Suppressor macrophage treated with lipopolysaccharide for 1 hour (primary cell): ENCODE measurements at regions not wholly inside any gene's neighbourhood (a gene's known extent, or its start where the extent isn't known, plus 50 kb on each side); places are given as distances from the start of the nearest gene placed in this dataset.
"Not testable (repeated sequence)": the region's sequence is repeated elsewhere in the genome, so short reads cannot be mapped to it uniquely, and the experiment has no call there.

Source experiments
- DNase-seq, 3 donors: peaks; one replicate each; pipeline ENCODE4 v3.0.0-alpha.2; 2020 to 2022

DNA sequence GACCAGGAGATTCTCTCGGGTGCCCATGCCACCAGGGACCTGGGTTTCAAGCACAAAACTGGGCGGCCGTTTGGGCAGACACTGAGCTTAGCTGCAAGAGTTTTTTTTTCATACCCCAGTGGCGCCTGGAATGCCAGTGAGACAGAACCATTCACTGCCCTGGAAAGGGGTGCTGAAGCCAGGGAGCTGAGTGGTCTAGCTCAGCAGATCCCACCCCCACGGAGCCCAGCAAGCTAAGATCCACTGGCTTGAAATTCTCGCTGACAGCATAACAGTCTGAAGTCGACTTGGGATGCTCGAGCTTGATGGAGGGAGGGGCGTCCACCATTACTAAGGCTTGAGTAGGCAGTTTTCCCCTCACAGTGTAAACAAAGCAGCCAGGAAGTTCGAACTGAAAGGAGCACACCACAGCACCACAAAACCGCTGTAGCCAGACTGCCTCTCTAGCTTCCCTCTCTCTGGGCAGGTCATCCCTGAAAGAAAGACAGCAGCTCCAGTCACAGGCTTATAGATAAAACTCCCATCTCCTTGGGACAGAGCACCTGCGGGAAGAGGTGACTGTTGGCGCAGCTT lies 157.7 kb downstream of the GIPC2 start:
- DNase-seq: not testable (repeated sequence)

DNA sequence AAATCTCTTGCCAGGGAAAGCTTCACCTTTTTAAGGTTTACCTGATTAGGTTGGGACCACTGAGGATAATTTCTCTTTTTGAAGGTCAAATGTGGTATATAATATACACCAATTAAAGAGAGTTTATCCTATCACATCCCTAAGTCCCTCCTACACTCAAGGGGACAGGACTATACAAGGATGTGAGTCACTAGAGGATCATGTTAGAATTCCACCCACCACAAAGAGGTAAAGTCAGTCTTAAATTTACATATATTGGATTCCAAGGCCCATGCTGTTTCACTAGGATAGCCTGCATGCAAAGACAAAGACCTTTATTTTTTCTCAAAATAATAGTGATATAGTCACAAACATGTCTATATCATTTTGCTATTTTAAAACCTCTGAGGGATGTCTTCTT lies 164.4 kb downstream of the GIPC2 start:
- no peak for DNase-seq

GRCh38 chr1:78211483-78212092 lies 165.8 kb downstream of the GIPC2 start:
- DNase-seq: no peak

GRCh38 chr1:78214334-78214733 lies 168.6 kb downstream of the GIPC2 start:
- no peak for DNase-seq

DNA sequence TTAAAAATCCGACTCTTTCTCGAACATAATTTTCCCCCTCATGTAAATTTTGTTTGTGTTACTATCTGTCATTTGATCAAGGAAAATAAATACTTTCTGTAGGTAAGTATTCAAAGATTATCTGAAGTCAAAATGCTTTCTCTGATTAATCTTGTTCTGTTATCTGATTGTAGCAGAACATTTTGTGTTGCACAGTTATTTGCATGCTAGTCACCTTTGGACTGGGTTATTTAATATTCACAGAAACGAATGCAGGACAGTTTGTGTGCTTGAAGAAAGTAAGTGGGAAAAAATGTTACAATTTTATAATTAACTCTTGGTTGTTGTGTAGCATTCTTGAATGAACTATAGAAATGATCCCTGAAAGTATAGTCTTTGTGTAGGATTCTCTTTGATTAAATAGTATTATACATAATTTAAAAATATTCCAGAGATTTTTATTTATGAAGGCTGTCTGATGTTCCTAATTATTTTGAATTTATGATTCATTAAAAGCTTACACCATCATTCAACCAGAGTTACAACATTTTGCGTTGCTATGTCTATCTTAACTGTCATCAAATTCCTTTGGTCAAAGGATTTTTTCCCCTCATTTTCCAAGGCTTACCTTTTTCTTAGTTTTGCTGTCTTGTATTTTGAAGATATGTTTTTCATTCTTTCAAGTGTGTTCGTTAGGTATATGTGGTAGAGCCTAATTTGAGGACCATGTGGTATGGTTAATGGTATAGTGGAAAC lies 176.6 kb downstream of the GIPC2 start:
- DNase-seq: no peak

- DNase-seq: no peak
These were observed 177.2 kb downstream of the GIPC2 start for GRCh38 chr1:78222960-78223358.

GRCh38 chr1:78223417-78224215 lies 177.8 kb downstream of the GIPC2 start:
- DNase-seq: no peak

- DNase-seq: no peak
These were observed 178.6 kb downstream of the GIPC2 start for GRCh38 chr1:78224246-78224785.

DNA sequence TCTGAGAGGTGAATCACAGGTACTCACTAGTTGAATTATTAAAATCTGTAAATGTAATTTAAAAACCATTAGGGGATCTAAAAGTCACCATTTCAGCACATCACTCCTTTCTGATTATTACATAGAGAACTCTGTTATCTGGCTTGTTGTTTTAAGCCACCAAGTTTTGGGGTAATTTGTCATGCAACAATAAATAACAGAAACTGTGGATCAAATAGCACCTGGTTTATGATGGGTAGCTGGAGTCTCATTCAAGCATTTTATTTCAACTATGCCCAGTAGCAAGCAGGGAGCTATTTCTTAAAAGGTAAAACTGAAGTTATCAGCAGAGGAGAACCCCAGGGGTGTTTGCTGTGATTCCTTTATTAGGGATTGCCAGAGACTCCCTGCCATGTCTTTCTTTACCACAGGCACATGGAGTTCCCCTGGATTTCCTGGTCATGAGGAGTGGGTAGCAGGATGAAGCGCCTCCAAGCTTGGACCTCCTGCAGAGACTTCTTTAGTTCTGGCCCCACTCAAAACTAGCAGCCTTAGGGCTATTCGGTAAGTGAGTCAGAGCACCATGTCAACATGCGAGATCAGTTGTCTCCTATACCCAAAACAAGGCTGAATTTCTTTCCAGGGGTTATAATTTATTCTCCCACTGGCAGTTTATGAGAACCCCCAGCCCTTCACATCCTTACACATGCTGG lies 179.2 kb downstream of the GIPC2 start:
- DNase-seq: no peak

- DNase-seq: no peak
These were observed 181.0 kb downstream of the GIPC2 start for GRCh38 chr1:78226784-78227183.

DNA sequence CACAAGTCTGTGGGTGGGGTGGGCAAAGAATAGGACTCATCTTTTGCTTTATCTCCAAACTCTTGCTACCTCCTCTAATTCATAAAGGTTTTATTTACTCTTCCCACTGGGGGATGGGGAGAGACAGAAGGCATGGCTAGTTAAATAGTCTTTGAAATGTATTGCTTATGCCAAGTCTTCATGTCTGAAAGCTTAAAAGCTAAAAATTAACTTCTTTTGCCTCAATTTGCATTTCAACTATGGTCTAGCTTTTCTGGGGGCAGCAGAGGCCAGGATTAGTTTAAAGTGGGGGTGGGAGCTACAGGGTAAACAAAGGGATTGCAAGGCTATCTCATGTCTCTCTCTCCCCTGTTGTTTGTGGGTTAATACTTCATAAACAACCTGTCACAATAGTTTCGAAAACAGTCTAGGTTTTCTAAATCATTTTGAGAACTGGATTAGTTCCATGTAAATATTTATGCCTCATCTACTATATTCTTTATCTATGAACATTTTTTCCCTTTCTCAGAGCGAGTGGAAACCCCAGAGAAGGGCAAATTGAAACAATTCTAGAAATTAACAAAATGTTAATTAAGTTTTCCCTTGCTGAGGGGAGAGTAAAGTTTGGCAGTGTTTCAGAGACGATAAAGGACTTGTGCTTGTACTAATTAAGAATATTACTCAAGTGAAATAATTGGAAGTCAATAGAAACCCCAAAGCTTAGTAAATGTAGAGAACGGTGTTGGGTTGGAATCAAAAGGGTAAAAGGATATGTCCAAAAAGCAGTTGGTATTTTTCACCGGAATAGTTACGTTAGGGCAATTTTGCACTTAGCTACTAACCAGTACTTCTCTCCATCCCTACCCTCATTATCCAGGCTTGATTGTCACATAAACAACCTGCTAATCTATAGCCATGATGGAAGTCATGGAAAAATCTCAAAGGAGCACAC lies 182.2 kb downstream of the GIPC2 start:
- DNase-seq: no peak

DNA sequence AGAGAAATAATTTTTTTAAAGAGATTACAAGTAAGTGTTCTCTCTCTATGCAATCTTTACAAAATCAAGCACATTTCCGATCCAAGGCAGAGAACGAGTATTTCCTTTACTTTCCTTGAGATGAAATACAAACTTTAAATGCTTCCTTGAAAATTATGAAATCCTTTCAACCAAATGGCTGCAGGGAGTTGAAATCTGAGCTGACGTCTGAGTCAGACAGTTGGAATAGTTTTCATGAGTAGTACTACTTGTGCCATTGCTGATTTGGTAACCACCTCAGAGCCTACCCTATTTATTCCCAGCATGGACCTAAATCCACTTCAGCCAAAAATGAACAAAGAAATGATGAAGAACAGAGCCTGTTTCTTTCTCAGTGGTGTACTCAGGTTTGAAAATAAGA lies 183.6 kb downstream of the GIPC2 start:
- no peak for DNase-seq

DNA sequence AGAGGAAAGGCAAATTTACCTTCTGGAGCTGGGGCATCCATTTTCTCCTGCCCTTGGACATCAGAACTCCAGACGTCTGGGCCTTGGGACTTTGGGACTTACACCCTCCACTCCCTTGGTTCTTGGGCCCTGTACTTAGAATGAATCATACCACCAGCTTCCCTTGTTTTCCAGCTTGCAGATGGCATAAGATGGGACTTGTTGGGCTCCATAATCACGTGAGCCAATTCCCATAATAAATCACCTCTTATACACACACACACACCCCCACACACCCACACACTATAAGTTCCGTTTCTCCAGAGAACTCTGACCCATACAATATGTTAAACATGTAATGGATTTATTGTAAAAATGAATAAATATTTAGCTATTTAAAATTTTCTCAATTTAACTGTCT lies 185.7 kb downstream of the GIPC2 start:
- no peak for DNase-seq

- no peak for DNase-seq
These were observed 186.1 kb downstream of the GIPC2 start for GRCh38 chr1:78231894-78232293.

DNA sequence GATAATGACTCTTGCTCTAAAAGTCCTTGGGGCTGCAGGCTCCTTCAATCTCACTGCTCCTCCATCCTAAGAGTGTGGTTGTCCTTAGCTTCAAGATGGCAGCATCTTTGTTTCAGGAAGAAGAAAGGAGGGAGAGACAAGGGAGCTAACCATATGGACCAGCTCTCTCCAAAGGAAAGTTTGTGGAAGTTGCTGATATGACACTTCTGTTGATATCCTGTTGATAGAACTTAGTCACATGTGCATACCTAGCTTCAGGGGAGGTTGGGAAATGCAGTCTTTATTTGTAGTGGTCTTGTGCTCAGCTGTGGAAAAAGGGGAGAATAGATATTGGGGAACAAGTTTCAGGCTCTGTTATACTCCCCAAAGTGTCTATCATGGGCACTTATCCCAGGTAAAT lies 186.9 kb downstream of the GIPC2 start:
- no peak for DNase-seq

GRCh38 chr1:78234496-78234895 lies 188.7 kb downstream of the GIPC2 start:
- no peak for DNase-seq

GRCh38 chr1:78236716-78237115 lies 190.9 kb downstream of the GIPC2 start:
- no peak for DNase-seq

DNA sequence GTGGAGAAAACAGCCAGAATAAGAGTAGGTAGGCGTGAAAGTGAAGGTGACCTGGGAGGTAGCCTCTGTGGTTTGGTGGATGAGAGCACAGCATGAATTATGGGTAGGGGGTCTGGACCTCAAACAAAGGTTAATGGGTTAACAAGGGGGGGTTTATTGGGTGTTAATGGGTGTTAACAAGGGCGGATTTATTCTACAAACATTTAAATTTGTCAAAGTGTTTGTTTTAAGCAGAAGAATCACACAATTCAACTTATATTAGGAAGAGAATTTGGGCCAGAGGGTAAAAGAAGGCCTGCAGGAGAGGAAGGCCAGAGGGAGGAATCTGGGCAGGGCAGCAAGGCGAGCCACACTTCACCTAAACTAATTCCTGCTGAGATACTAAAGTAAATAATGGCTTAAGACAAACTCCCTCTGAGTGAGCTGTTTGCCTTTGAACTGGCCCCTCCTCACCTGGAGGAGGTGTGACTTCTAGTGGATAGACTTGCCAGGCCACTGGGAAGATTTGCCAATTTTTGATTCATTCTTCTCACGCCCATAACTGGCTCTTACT lies 191.7 kb downstream of the GIPC2 start:
- no peak for DNase-seq

DNA sequence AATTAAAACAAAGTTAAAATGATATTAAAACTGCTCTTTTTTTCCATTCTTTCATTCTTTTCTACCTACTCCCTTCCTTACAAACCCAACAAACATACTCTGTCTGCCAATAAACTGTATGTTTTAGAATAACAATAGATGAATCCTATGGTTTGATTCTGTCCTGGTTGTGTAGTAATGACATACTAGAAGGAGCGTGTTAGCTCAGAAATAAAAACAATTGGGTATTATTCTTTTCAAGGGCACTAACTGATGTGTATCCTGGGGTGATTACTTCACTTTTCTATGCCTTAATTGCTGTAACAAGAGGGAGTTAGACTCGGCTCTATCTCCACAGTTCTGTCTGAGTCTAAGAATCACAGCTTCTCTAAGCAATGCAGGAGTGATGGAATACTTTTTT lies 194.4 kb downstream of the GIPC2 start:
- no peak for DNase-seq

DNA sequence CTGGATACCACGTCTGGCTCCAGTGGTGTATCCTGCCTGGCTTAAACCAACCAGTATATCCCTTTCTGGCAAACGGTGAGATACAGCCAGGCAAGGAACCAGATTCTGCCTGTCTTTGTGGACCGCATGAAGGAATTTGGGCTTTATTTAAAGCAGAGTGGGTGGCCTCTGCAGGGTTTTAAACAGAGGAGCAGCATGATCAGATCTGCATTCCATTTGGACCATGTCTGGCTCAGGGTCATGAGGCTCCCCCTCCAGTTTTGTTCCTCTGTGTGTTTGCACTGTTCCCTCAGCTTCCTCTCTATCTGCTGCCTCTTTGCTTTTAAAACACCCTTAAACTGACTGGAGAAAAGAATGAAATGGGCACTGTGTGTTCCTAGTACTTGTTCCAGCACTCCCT lies 195.0 kb downstream of the GIPC2 start:
- DNase-seq: no peak

DNA sequence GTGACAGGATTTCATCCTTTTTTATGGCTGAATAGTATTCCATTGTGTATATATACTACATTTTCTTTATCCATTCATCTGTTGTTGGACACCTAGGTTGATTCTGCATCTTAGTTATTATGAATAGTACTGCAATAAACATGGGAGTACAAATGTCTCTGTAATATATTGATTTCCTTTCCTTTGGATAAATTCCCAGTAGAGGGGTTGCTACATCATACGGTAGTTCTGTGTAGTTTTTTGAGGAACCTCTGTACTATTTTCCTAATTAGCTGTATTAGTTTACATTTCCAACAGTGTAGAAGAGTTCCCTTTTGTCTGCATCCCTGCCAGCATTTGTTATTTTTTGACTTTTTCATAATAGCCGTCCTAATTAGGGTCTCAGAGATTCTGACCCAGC lies 201.3 kb downstream of the GIPC2 start:
- no peak for DNase-seq
